ENCODE measurements at regions not wholly inside any gene's neighbourhood (a gene's known extent, or its start where the extent isn't known, plus 50 kb on each side); places are given as distances from the start of the nearest gene placed in this dataset.

GRCh38 chr15:70361891-70362290 lies 264.2 kb upstream of the TLE3 start:
- TF ChIP-seq CTCF (IDR thresholded peaks at IDR 0.05; ENCODE audit: insufficient read depth, low read depth, low read length, missing control alignments), result no peak
- DNase-seq (ENCODE audit: low read depth), result no peak

GRCh38 chr15:70361106-70361505 lies 263.4 kb upstream of the TLE3 start:
- no peak for TF ChIP-seq CTCF (IDR thresholded peaks at IDR 0.05; ENCODE audit: insufficient read depth, low read depth, low read length, missing control alignments)
- DNase-seq (ENCODE audit: low read depth), result no peak
- no peak overlapping the region for H3K4me3 ChIP-seq (ENCODE audit: low read length)

More at GRCh38 chr15:70361891-70362290, 264.2 kb upstream of the TLE3 start:
- H3K4me3 ChIP-seq (ENCODE audit: low read length), result no peak overlapping the region

GRCh38 chr15:70358871-70359647 lies 261.3 kb upstream of the TLE3 start:
- no peak overlapping the region for H3K4me3 ChIP-seq (ENCODE audit: low read length)
- no peak for DNase-seq (ENCODE audit: low read depth)
- no peak for TF ChIP-seq CTCF (IDR thresholded peaks at IDR 0.05; ENCODE audit: insufficient read depth, low read depth, low read length, missing control alignments)

GRCh38 chr15:70358011-70358819 lies 260.5 kb upstream of the TLE3 start:
- TF ChIP-seq CTCF (IDR thresholded peaks at IDR 0.05; ENCODE audit: insufficient read depth, low read depth, low read length, missing control alignments), result no peak
- no peak overlapping the region for H3K4me3 ChIP-seq (ENCODE audit: low read length)
- DNase-seq (ENCODE audit: low read depth), result no peak

GRCh38 chr15:70357453-70357852 lies 259.7 kb upstream of the TLE3 start:
- DNase-seq (ENCODE audit: low read depth), result no peak
- TF ChIP-seq CTCF (IDR thresholded peaks at IDR 0.05; ENCODE audit: insufficient read depth, low read depth, low read length, missing control alignments), result no peak

GRCh38 chr15:70356919-70357318 lies 259.2 kb upstream of the TLE3 start:
- no peak for TF ChIP-seq CTCF (IDR thresholded peaks at IDR 0.05; ENCODE audit: insufficient read depth, low read depth, low read length, missing control alignments)
- H3K4me3 ChIP-seq (ENCODE audit: low read length), result no peak overlapping the region
- no peak for DNase-seq (ENCODE audit: low read depth)

More at GRCh38 chr15:70357453-70357852, 259.7 kb upstream of the TLE3 start:
- no peak overlapping the region for H3K4me3 ChIP-seq (ENCODE audit: low read length)

Measured in epithelial cell of esophagus (primary cell).